Caco-2 (cell line): ENCODE measurements at regions not wholly inside any gene's neighbourhood (a gene's known extent, or its start where the extent isn't known, plus 50 kb on each side); places are given as distances from the start of the nearest gene placed in this dataset.

Experiments
- BruUV-seq: library from RNA; stranded (reverse); fragments of 400-500 nt; replicated peaks from 2 replicates; lab custom pipeline; 2021; lab: Mats Ljungman, UMichigan
- CTCF ChIA-PET: fragments of 300-600 bp; sonication (Branson Sonifier 250); formaldehyde crosslinking; loops from one replicate; lab custom pipeline; 2022; ENCODE audit warnings: antibody characterized with exemption; lab: Charles Lee
- POLR2A ChIA-PET: fragments of 300-600 bp; sonication (Branson Sonifier 250); formaldehyde crosslinking; loops from one replicate; lab custom pipeline; 2022; ENCODE audit warnings: antibody characterized with exemption; lab: Charles Lee
- DNase-seq, 2 experiments: peaks; one replicate each; pipeline versions ENCODE4 v3.0.0 to v3.0.0-alpha.2; 2020 to 2022
- H3K27me3 ChIP-seq: replicated peaks from 2 replicates; pipeline ENCODE4 v1.6.0; 2011; ENCODE audit warnings: low read length; ENCODE audit not compliant: control insufficient read depth, insufficient read depth
- H3K36me3 ChIP-seq: 2 replicates; pipeline ENCODE4 v1.5.1; 2011; ENCODE audit warnings: low read length; ENCODE audit not compliant: control insufficient read depth, insufficient read depth
- H3K4me1 ChIP-seq: fragments of 250-450 bp; sonication (Bioruptor Pico); 2 replicates; pipeline ENCODE4 v1.5.1; 2020; ENCODE audit warnings: mild to moderate bottlenecking
- H3K4me3 ChIP-seq: 2 replicates; pipeline ENCODE4 v1.5.1; 2011; ENCODE audit warnings: low read depth, mild to moderate bottlenecking, control low read depth, low read length
- H3K9me3 ChIP-seq: fragments of 250-450 bp; sonication (Bioruptor Pico); 2 replicates; pipeline ENCODE4 v1.5.1; 2020; ENCODE audit warnings: mild to moderate bottlenecking, moderate library complexity
- H3K27ac Mint-ChIP-seq: one replicate; pipeline ENCODE4 v1.8.0; 2022; ENCODE audit warnings: mixed read lengths; ENCODE audit not compliant: unreplicated experiment
- H3K27me3 Mint-ChIP-seq: one replicate; pipeline ENCODE4 v1.8.0; 2022; ENCODE audit warnings: mixed read lengths; ENCODE audit not compliant: insufficient read depth, unreplicated experiment
- H3K36me3 Mint-ChIP-seq: one replicate; pipeline ENCODE4 v1.8.0; 2022; ENCODE audit warnings: mild to moderate bottlenecking, mixed read lengths; ENCODE audit not compliant: insufficient read depth, unreplicated experiment
- H3K4me1 Mint-ChIP-seq: one replicate; pipeline ENCODE4 v1.8.0; 2022; ENCODE audit warnings: low read depth, mixed read lengths; ENCODE audit not compliant: unreplicated experiment
- H3K4me3 Mint-ChIP-seq: one replicate; pipeline ENCODE4 v1.8.0; 2022; ENCODE audit warnings: mild to moderate bottlenecking, moderate library complexity, mixed read lengths; ENCODE audit not compliant: unreplicated experiment
- H3K9me3 Mint-ChIP-seq: one replicate; pipeline ENCODE4 v1.8.0; 2022; ENCODE audit warnings: mixed read lengths; ENCODE audit not compliant: unreplicated experiment
- CTCF ChIP-seq, 2 experiments: fragments of 200-600 bp in 1 of 2; IDR thresholded peaks; 1 replicate in 1 of 2; 2 replicates in 1 of 2; pipeline versions ENCODE4 v1.5.1 to v1.8.0; 2011 to 2022; ENCODE audit warnings: antibody characterized with exemption in 1 of 2, control low read depth in 1 of 2, inconsistent platforms in 1 of 2, low read depth in 1 of 2, low read length in 1 of 2, mild to moderate bottlenecking in 1 of 2, moderate library complexity in 1 of 2; ENCODE audit not compliant: insufficient read depth in 1 of 2, severe bottlenecking in 1 of 2, unreplicated experiment in 1 of 2
- intact Hi-C: fragments of 100-400 bp; cut with micrococcal nuclease; formaldehyde crosslinking; loops from one replicate; pipeline ENCODE4 v1.10.0; 2022; ENCODE audit not compliant: unreplicated experiment

GRCh38 chr12:87820524-87821202 lies 208.5 kb downstream of the C12orf50 start:
- Histone ChIP-seq H3K36me3 (no peaks in the 10 kb centered on the region), H3K4me3 (no peak overlapping the region), H3K9me3 (no peaks in the 10 kb centered on the region), H3K27me3 (no peaks in the 10 kb centered on the region), H3K4me1 (no peaks in the 10 kb centered on the region)
- BruUV-seq = no TSS peak
- Mint-ChIP-seq H3K27me3 (peaks cover 2% of the 10 kb centered on the region), H3K27ac (no peak overlapping the region), H3K4me1 (peaks cover 4% of the 10 kb centered on the region), H3K9me3 (no peaks in the 10 kb centered on the region), H3K4me3 (no peak overlapping the region), H3K36me3 (no peaks in the 10 kb centered on the region)
- CTCF ChIA-PET = no interaction called here
- no peak for DNase-seq
- no peak for TF ChIP-seq CTCF (IDR thresholded peaks at IDR 0.05; ENCODE audit: insufficient read depth in 1 of 2, low read depth in 1 of 2, low read length in 1 of 2, severe bottlenecking in 1 of 2, unreplicated experiment in 1 of 2)
- POLR2A ChIA-PET = no interaction called here
- intact Hi-C loops = no loop called here

- H3K9me3 Mint-ChIP-seq = no peaks in the 10 kb centered on the region
- POLR2A ChIA-PET = no interaction called here
These were observed 210.8 kb downstream of the C12orf50 start for GRCh38 chr12:87818441-87818840.

More at GRCh38 chr12:87818441-87818840, 210.8 kb downstream of the C12orf50 start:
- no peaks in the 10 kb centered on the region for H3K27me3 ChIP-seq
- Mint-ChIP-seq H3K36me3 (no peaks in the 10 kb centered on the region), H3K4me3 (no peak overlapping the region), H3K4me1 (peaks cover 4% of the 10 kb centered on the region), H3K27ac (no peak overlapping the region), H3K27me3 (peaks cover 2% of the 10 kb centered on the region)
- H3K4me1 ChIP-seq = no peaks in the 10 kb centered on the region
- BruUV-seq = no TSS peak
- H3K9me3 ChIP-seq = no peaks in the 10 kb centered on the region
- TF ChIP-seq CTCF (IDR thresholded peaks at IDR 0.05; ENCODE audit: insufficient read depth in 1 of 2, low read depth in 1 of 2, low read length in 1 of 2, severe bottlenecking in 1 of 2, unreplicated experiment in 1 of 2) = no peak
- CTCF ChIA-PET = no interaction called here
- no peak overlapping the region for H3K4me3 ChIP-seq
- intact Hi-C loops = no loop called here
- no peak for DNase-seq
- no peaks in the 10 kb centered on the region for H3K36me3 ChIP-seq
